H1 (cell line): ENCODE measurements at regions not wholly inside any gene's neighbourhood (a gene's known extent, or its start where the extent isn't known, plus 50 kb on each side); places are given as distances from the start of the nearest gene placed in this dataset.

Source experiments
- CTCF ChIA-PET: fragments of 300-600 bp; sonication (Branson Sonifier 250); formaldehyde crosslinking; loops from one replicate; lab custom pipeline; 2021; ENCODE audit not compliant: partially characterized antibody; lab: Charles Lee
- POLR2A ChIA-PET: fragments of 300-600 bp; sonication (Branson Sonifier 250); formaldehyde crosslinking; loops from one replicate; lab custom pipeline; 2021; ENCODE audit warnings: inconsistent platforms; ENCODE audit not compliant: partially characterized antibody; lab: Charles Lee
- DNase-seq, 2 experiments: peaks; one replicate each; pipeline versions ENCODE4 v3.0.0 to v3.0.0-alpha.2; 2010 to 2022; ENCODE audit warnings: low spot score in 2 of 2, low read depth in 1 of 2, mixed read lengths in 1 of 2
- FAIRE-seq: peaks from 2 replicates; lab custom pipeline; 2011; peaks lifted over from hg19 to GRCh38; lab: Jason Lieb, UNC
- H2AFZ ChIP-seq: 2 replicates; pipeline ENCODE4 v1.8.1; 2012; ENCODE audit warnings: low read length, inconsistent platforms
- H2AK5ac ChIP-seq: 2 replicates; pipeline ENCODE4 v1.6.1; 2013; ENCODE audit warnings: low read depth, low read length
- H2BK120ac ChIP-seq: replicated peaks from 2 replicates; pipeline ENCODE3; 2013; ENCODE audit warnings: low read depth, low read length, inconsistent platforms
- H2BK12ac ChIP-seq: 2 replicates; pipeline ENCODE4 v1.6.1; 2013; ENCODE audit warnings: low read depth, low read length
- H2BK15ac ChIP-seq: 2 replicates; pipeline ENCODE4 v1.6.1; 2013; ENCODE audit warnings: low read length
- H2BK20ac ChIP-seq: 2 replicates; pipeline ENCODE4 v1.6.1; 2013; ENCODE audit warnings: low read length
- H2BK5ac ChIP-seq: 2 replicates; pipeline ENCODE4 v1.6.1; 2013; ENCODE audit warnings: low read depth, low read length
- H3K14ac ChIP-seq: 2 replicates; pipeline ENCODE4 v1.6.1; 2013; ENCODE audit warnings: inconsistent platforms; ENCODE audit not compliant: insufficient read length
- H3K18ac ChIP-seq: 2 replicates; pipeline ENCODE4 v1.6.1; 2013; ENCODE audit warnings: low read length; ENCODE audit errors: extremely low read depth
- H3K23ac ChIP-seq: 2 replicates; pipeline ENCODE4 v1.6.1; 2013; ENCODE audit warnings: inconsistent platforms; ENCODE audit not compliant: insufficient read length
- H3K23me2 ChIP-seq: 2 replicates; pipeline ENCODE4 v1.6.1; 2013; ENCODE audit warnings: low read depth, low read length
- H3K27ac ChIP-seq: 2 replicates; pipeline ENCODE4 v1.6.1; 2011; ENCODE audit warnings: low read depth, low read length, inconsistent platforms
- H3K27me3 ChIP-seq, 4 experiments: replicated peaks in 1 of 4; 1 replicate in 1 of 4; 2 replicates in 3 of 4; pipeline versions ENCODE4 v1.6.1 to v1.8.1; 2011 to 2013; ENCODE audit warnings: low read length in 3 of 4, mild to moderate bottlenecking in 3 of 4, inconsistent platforms in 2 of 4, mixed read lengths in 2 of 4, moderate library complexity in 1 of 4; ENCODE audit not compliant: control insufficient read depth in 3 of 4, insufficient read depth in 3 of 4; ENCODE audit errors: extremely low read depth in 1 of 4
- H3K36me3 ChIP-seq, 4 experiments: 2 replicates each; pipeline versions ENCODE4 v1.6.1 to v1.8.1; 2011 to 2013; ENCODE audit warnings: mild to moderate bottlenecking in 4 of 4, low read length in 3 of 4, moderate library complexity in 2 of 4, control low read depth in 1 of 4, inconsistent platforms in 1 of 4; ENCODE audit not compliant: insufficient read depth in 4 of 4, control insufficient read depth in 2 of 4
- H3K4ac ChIP-seq: replicated peaks from 2 replicates; pipeline ENCODE3; 2013; ENCODE audit warnings: low read length, low read depth, mixed read lengths, inconsistent platforms; ENCODE audit not compliant: insufficient read length
- H3K4me1 ChIP-seq, 4 experiments: replicated peaks in 1 of 4; 1 replicate in 1 of 4; 2 replicates in 3 of 4; pipeline versions ENCODE4 v1.6.1 to v1.8.1; 2011 to 2013; ENCODE audit warnings: low read length in 3 of 4, inconsistent platforms in 2 of 4, mixed read lengths in 1 of 4; ENCODE audit not compliant: insufficient read depth in 4 of 4, control insufficient read depth in 3 of 4
- H3K4me2 ChIP-seq, 2 experiments: 2 replicates each; pipeline versions ENCODE4 v1.6.1 to v1.8.1; 2011 to 2013; ENCODE audit warnings: low read depth in 2 of 2, low read length in 2 of 2, control low read depth in 1 of 2, inconsistent platforms in 1 of 2, mild to moderate bottlenecking in 1 of 2; ENCODE audit not compliant: insufficient read depth in 1 of 2
- H3K4me3 ChIP-seq, 4 experiments: fragments of 200-600, 300-600 bp in 1 of 4; sonication (generic), shearing (Covaris generic), sonication (Bioruptor Twin) in 1 of 4; 2 replicates each; pipeline versions ENCODE4 v1.5.1 to v1.8.1; 2011 to 2016; ENCODE audit warnings: low read length in 4 of 4, low read depth in 3 of 4, control low read depth in 2 of 4, inconsistent platforms in 2 of 4, mild to moderate bottlenecking in 2 of 4, mixed read lengths in 1 of 4, moderate library complexity in 1 of 4; ENCODE audit not compliant: insufficient read depth in 2 of 4; ENCODE audit errors: extremely low read depth in 1 of 4
- H3K56ac ChIP-seq: replicated peaks from 2 replicates; pipeline ENCODE3; 2013; ENCODE audit warnings: low read depth, mild to moderate bottlenecking, mixed read lengths, low read length, inconsistent platforms; ENCODE audit not compliant: insufficient read length
- H3K79me1 ChIP-seq: 2 replicates; pipeline ENCODE4 v1.6.1; 2013; ENCODE audit warnings: low read depth, low read length, control low read depth
- H3K79me2 ChIP-seq, 2 experiments: 2 replicates each; pipeline versions ENCODE4 v1.6.1 to v1.8.1; 2012 to 2013; ENCODE audit warnings: low read length in 2 of 2, mild to moderate bottlenecking in 2 of 2, inconsistent platforms in 1 of 2; ENCODE audit not compliant: insufficient read depth in 2 of 2, control insufficient read depth in 1 of 2
- H3K9ac ChIP-seq, 4 experiments: replicated peaks in 1 of 4; 1 replicate in 1 of 4; 2 replicates in 3 of 4; pipeline versions ENCODE4 v1.6.1 to v1.8.1; 2011 to 2013; ENCODE audit warnings: low read depth in 3 of 4, low read length in 3 of 4, control low read depth in 2 of 4, mild to moderate bottlenecking in 2 of 4, moderate library complexity in 2 of 4, inconsistent platforms in 1 of 4; ENCODE audit errors: extremely low read depth in 1 of 4
- H3K9me3 ChIP-seq, 2 experiments: 2 replicates each; pipeline versions ENCODE4 v1.6.1 to v1.8.1; 2012 to 2013; ENCODE audit warnings: mild to moderate bottlenecking in 2 of 2, moderate library complexity in 2 of 2, control low read depth in 1 of 2, inconsistent platforms in 1 of 2, low read depth in 1 of 2, low read length in 1 of 2, mixed read lengths in 1 of 2; ENCODE audit not compliant: insufficient read depth in 2 of 2
- H4K20me1 ChIP-seq, 2 experiments: replicated peaks in 1 of 2; 2 replicates each; pipeline versions ENCODE3 to v1.8.1; 2011 to 2013; ENCODE audit warnings: inconsistent platforms in 2 of 2, low read length in 2 of 2, mild to moderate bottlenecking in 1 of 2; ENCODE audit not compliant: insufficient read depth in 2 of 2, control insufficient read depth in 1 of 2
- H4K5ac ChIP-seq: 2 replicates; pipeline ENCODE4 v1.6.1; 2013; ENCODE audit warnings: low read length, low read depth, mixed read lengths, inconsistent platforms; ENCODE audit not compliant: insufficient read length
- H4K8ac ChIP-seq: 2 replicates; pipeline ENCODE4 v1.8.0; 2013; ENCODE audit warnings: mild to moderate bottlenecking, moderate library complexity, low read length, inconsistent platforms; ENCODE audit not compliant: insufficient read depth; ENCODE audit errors: extremely low read depth
- H4K91ac ChIP-seq: replicated peaks from 2 replicates; pipeline ENCODE3; 2013; ENCODE audit warnings: low read length, mixed read lengths, inconsistent platforms; ENCODE audit not compliant: insufficient read length
- CHD2 ChIP-seq: IDR thresholded peaks from 2 replicates; pipeline ENCODE4 v1.6.1; 2012; ENCODE audit warnings: low read length, improper control_type of control experiment
- CTBP2 ChIP-seq: IDR thresholded peaks from 2 replicates; pipeline ENCODE4 v1.7.0; 2011; ENCODE audit warnings: borderline replicate concordance, mild to moderate bottlenecking, moderate library complexity, mixed read lengths, low read length; ENCODE audit not compliant: insufficient read depth, insufficient read length
- CTCF ChIP-seq, 3 experiments: IDR thresholded peaks; 1 replicate in 2 of 3; 2 replicates in 1 of 3; pipeline versions ENCODE4 v1.5.1 to v1.6.1; 2011; ENCODE audit warnings: low read length in 3 of 3, mild to moderate bottlenecking in 3 of 3, inconsistent platforms in 2 of 3, low read depth in 1 of 3, moderate library complexity in 1 of 3; ENCODE audit not compliant: insufficient read depth in 1 of 3; ENCODE audit errors: control extremely low read depth in 1 of 3
- EP300 ChIP-seq, 2 experiments: IDR thresholded peaks; 1 replicate in 1 of 2; 2 replicates in 1 of 2; pipeline ENCODE4 v1.6.1; 2011 to 2012; ENCODE audit warnings: low read depth in 2 of 2, low read length in 2 of 2, mild to moderate bottlenecking in 2 of 2, borderline replicate concordance in 1 of 2, inconsistent platforms in 1 of 2, moderate library complexity in 1 of 2
- MAFK ChIP-seq: IDR thresholded peaks from 2 replicates; pipeline ENCODE4 v1.6.1; 2012; ENCODE audit warnings: low read depth, mild to moderate bottlenecking, improper control_type of control experiment, low read length
- NANOG ChIP-seq: IDR thresholded peaks from 2 replicates; pipeline ENCODE4 v1.6.1; 2011; ENCODE audit warnings: low read length, low read depth, mild to moderate bottlenecking, inconsistent platforms; ENCODE audit not compliant: insufficient read depth, poor library complexity, severe bottlenecking
- POLR2AphosphoS5 ChIP-seq: IDR thresholded peaks from 2 replicates; pipeline ENCODE4 v1.6.1; 2011; ENCODE audit warnings: low read depth, low read length
- RNF2 ChIP-seq: fragments of 200-900, 300-1000 bp; sonication (generic); IDR thresholded peaks from 2 replicates; pipeline ENCODE4 v1.7.1; 2016; ENCODE audit warnings: borderline replicate concordance, low read depth, mild to moderate bottlenecking, antibody characterized with exemption, low read length; ENCODE audit not compliant: poor library complexity, severe bottlenecking; ENCODE audit errors: missing control alignments
- SP2 ChIP-seq: IDR thresholded peaks from 2 replicates; pipeline ENCODE4 v1.6.1; 2012; ENCODE audit warnings: mild to moderate bottlenecking, low read length, inconsistent platforms
- WGBS, 2 experiments: shearing (Covaris generic) in 1 of 2; methylation state at CpG; one replicate each; pipeline versions ENCODE4 v1.1.6 to v1.1.7; 2013 to 2015; ENCODE audit warnings: low lambda C conversion rate in 2 of 2, mixed read lengths in 2 of 2, inconsistent platforms in 1 of 2, low coverage in 1 of 2, missing lambda C conversion rate in 1 of 2; ENCODE audit not compliant: insufficient replicate concordance in 2 of 2, insufficient coverage in 1 of 2, insufficient read length in 1 of 2; ENCODE audit errors: extremely low coverage in 1 of 2, missing lambda C conversion rate in 1 of 2; 5-methylcytosine and 5-hydroxymethylcytosine counted together

DNA sequence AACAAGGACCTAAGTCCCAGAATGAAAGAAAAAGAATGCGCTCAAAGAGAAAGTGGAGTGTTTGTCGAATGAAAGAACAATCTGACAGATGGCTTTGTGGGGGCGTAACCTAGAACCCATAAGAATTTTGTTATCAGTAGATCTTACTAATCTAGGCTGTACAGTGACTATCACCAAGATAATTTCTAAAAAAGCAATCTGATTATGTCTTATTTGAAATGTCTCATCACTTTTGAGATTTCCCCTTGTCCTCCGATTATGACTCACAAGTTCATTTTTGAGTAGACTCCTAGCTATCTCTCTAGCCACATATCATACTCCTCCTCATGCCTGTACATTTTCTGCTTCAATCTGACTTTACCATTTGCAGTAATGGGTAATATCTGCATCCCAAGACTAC lies 135.6 kb upstream of the SMARCA2 start:
- no peak overlapping the region for H3K4me3 ChIP-seq
- FAIRE-seq (no peak), DNase-seq (no peak)
- no peaks in the 10 kb centered on the region; the same call in 1 of the 2 replicates for H3K23me2 ChIP-seq
- no peak overlapping the region for H2BK15ac ChIP-seq
- H3K4ac ChIP-seq = no peak overlapping the region
- H3K4me1 ChIP-seq = no peaks in the 10 kb centered on the region
- no peak overlapping the region for H2BK20ac ChIP-seq
- H3K79me1 ChIP-seq = no peaks in the 10 kb centered on the region
- no peaks in the 10 kb centered on the region for H3K27me3 ChIP-seq
- H3K36me3 ChIP-seq = no peaks in the 10 kb centered on the region
- no peak overlapping the region for H3K56ac ChIP-seq
- TF ChIP-seq RNF2 (no peak), POLR2AphosphoS5 (no peak), EP300 (IDR thresholded peaks at IDR 0.05; ENCODE audit: borderline replicate concordance in 1 of 2, low read depth in 2 of 2, low read length in 2 of 2) (no peak), CHD2 (no peak), SP2 (no peak), CTBP2 (no peak), NANOG (no peak), MAFK (no peak), CTCF (IDR thresholded peaks at IDR 0.05; ENCODE audit: control extremely low read depth in 1 of 3, insufficient read depth in 1 of 3, low read depth in 1 of 3, low read length in 3 of 3) (no peak)
- H2AFZ ChIP-seq = no peak overlapping the region
- no peaks in the 10 kb centered on the region for H4K20me1 ChIP-seq
- H4K91ac ChIP-seq = no peak overlapping the region
- no peak overlapping the region for H4K5ac ChIP-seq
- H3K23ac ChIP-seq = no peak overlapping the region
- no peaks in the 10 kb centered on the region for H3K79me2 ChIP-seq
- no peak overlapping the region for H2BK120ac ChIP-seq
- H3K14ac ChIP-seq = no peak overlapping the region
- H3K4me2 ChIP-seq = no peak overlapping the region
- POLR2A ChIA-PET = no interaction called here
- H2AK5ac ChIP-seq = no peak overlapping the region
- no peaks in the 10 kb centered on the region for H3K9me3 ChIP-seq
- H2BK5ac ChIP-seq = no peak overlapping the region
- H3K27ac ChIP-seq = no peak overlapping the region
- H3K9ac ChIP-seq = no peak overlapping the region
- no peak overlapping the region for H4K8ac ChIP-seq
- H3K18ac ChIP-seq = no peak overlapping the region
- 94% methylated on average over 4 of the region's 4 CpGs; no CpG with 5 or more reads in 1 of the 2 experiments for WGBS, 2 experiments
- CTCF ChIA-PET = interaction anchor here (1.7 kb wide), 1 partner anchor 10 kb away, joined by 7 read pairs; no protein-coding TSS in a partner anchor
- no peak overlapping the region for H2BK12ac ChIP-seq
